Skin epidermis (tissue), 12 donors: ENCODE measurements at regions not wholly inside any gene's neighbourhood (a gene's known extent, or its start where the extent isn't known, plus 50 kb on each side); places are given as distances from the start of the nearest gene placed in this dataset.

Experiments used
- H3K27ac ChIP-seq, 21 experiments: fragments of 200-600 bp; sonication (generic) in 11 of 21; one replicate each; pipeline ENCODE4 v1.5.0; 2020; ENCODE audit warnings: mild to moderate bottlenecking in 3 of 21, inconsistent platforms in 2 of 21, moderate library complexity in 2 of 21
- H3K4me3 ChIP-seq, 7 experiments: fragments of 200-600 bp; sonication (generic) in 2 of 7; one replicate each; pipeline ENCODE4 v1.5.0; 2020; ENCODE audit warnings: inconsistent platforms in 2 of 7, mild to moderate bottlenecking in 2 of 7, moderate library complexity in 1 of 7

DNA sequence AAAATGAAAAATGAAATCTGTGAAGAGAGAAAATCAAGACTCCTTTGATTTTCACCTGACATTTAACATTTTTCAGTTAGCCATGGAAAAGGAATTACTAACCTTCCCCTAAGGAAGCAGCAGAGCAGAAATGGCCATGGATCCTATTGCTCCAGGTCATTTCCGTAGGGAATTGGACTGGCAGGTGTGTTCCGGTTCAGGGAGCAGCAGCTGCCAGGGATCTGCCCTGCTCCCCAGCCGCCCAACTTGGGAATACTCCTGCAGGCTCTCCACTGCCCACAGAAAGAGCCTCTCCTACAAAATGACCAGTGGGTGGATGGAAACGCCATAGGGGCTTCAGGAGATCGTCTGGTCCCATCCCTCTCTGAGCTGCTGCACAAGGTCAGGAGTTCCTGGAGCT, 86.0 kb upstream of the MAPK4 start:
- no peak overlapping the region for H3K4me3 ChIP-seq
- no peak overlapping the region for H3K27ac ChIP-seq

- no peak overlapping the region for H3K4me3 ChIP-seq
- no peak overlapping the region for H3K27ac ChIP-seq
Observed at GRCh38 chr18:50475538-50476193, 84.2 kb upstream of the MAPK4 start.

DNA sequence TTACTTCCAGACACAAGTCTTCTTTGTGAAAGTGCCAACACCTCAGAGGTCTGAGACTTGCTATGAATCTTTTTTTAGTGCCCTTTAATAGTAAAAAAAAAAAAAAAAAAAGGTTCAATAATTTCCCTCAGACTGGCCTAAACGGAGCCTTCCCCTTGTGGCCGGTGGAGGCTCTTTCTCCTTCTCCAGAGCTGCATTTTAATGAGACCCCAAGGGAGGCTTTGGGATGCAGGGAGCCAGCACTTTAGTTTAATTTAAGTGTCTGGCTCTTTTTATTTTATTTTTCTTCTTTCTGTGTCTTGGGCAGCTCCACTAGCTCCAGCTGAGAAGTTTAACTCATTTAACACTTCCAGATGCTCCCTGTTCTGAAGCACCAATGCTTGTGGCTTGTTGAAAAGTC, 67.8 kb upstream of the MAPK4 start:
- no peak overlapping the region for H3K27ac ChIP-seq
- H3K4me3 ChIP-seq: no peak overlapping the region

GRCh38 chr18:50494569-50494968, 65.3 kb upstream of the MAPK4 start:
- H3K4me3 ChIP-seq: no peak overlapping the region
- H3K27ac ChIP-seq: no peak overlapping the region

DNA sequence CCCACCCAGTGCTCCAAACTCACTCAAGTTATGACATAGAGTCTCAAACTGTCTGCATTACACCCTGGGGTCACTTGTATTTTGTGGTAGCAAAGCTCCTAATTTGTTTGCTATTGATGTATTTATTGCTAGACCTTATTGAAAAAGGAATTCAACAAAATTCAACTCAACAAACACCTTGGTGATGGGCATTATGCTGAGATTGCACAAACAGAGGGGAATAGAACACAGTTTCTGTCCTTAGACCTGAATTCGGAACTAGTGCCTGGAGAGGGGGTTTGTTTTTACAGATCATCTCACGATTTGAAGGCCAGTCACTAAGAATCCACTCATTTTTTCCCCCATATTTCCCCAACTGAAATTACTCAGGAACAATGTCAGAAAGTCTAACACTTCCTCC, 53.5 kb upstream of the MAPK4 start:
- no peak overlapping the region for H3K27ac ChIP-seq
- H3K4me3 ChIP-seq: no peak overlapping the region

GRCh38 chr18:50507120-50507590, 52.7 kb upstream of the MAPK4 start:
- Histone ChIP-seq H3K4me3 (no peak overlapping the region), H3K27ac (no peak overlapping the region)

DNA sequence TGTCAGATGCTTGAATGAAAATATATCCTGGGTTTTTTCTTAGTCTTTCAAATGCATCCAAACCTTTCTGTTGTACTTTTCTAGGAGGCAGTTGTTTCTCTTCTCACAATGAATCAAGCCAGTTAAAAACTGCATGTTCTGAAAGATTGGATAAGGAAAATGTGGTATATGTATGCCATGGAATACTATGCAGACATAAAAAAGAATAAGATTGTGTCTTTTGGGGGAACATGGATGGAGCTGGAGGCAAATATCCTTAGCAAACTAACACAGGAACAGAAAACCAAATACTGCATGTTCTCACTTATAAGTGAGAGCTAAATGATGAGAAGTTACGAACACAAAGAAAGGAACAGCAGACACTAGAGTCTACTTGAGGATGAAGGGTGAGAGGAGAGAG, 51.7 kb upstream of the MAPK4 start:
- no peak overlapping the region for H3K27ac ChIP-seq
- no peak overlapping the region for H3K4me3 ChIP-seq

DNA sequence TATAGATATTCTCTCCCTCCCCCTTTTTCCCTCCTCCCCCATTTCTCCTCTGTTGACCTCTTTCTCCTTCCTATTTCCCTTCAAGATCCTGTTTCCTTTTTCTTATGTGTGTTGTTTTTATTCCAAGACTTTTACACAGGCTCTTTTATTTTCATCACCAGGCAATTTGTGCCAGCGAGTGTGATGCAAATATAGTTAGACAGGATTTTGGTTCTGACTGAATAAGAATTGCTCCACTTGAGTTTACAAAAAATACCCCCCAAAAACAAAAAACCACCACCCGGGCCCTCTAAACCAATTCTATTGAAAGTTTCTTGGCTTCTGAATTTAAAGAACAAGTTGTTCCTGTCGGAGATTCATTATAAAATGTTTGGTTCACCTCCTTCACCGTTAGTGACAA, 50.9 kb upstream of the MAPK4 start:
- Histone ChIP-seq H3K4me3 (no peak overlapping the region), H3K27ac (no peak overlapping the region)
